ENCODE measurements at regions not wholly inside any gene's neighbourhood (a gene's known extent, or its start where the extent isn't known, plus 50 kb on each side); places are given as distances from the start of the nearest gene placed in this dataset.

GRCh38 chr2:15059870-15060512 lies 427.5 kb downstream of the LRATD1 start:
- no peak for DNase-seq (ENCODE audit: extremely low spot score)
- POLR2A ChIA-PET: no interaction called here
- TF ChIP-seq CTCF (IDR thresholded peaks at IDR 0.05; ENCODE audit: control extremely low read depth, extremely low read depth, low read depth, missing control alignments): no peak
- CTCF ChIA-PET: interaction anchor here (0.9 to 1.6 kb wide), 2 partner anchors 15 to 26 kb away, joined by 3 to 4 read pairs; no protein-coding TSS in a partner anchor

- TF ChIP-seq CTCF (IDR thresholded peaks at IDR 0.05; ENCODE audit: control extremely low read depth, extremely low read depth, low read depth, missing control alignments): no peak
- ChIA-PET POLR2A (no interaction called here), CTCF (interaction anchor here (1.1 kb wide), 1 partner anchor 13 kb away, joined by 3 read pairs; no protein-coding TSS in a partner anchor)
- no peak for DNase-seq (ENCODE audit: extremely low spot score)
Measured at GRCh38 chr2:15061268-15061667, 428.8 kb downstream of the LRATD1 start.

DNA sequence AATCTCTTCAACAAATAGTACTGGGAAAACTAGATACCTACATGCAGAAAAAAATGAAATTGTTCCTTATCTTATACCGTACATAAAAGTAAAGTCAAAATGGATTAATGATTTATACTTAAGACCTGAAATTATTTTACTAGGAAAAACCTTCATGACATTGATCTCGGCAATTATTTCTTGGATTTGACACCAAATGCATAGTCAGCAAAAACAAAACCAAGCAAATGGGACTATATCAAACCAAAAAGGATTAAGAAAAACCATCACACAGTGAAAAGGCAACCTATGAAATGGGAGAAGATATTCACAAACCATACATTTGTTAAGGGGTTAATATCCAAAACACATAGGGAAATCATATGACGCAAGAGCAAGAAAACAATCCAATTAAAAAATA lies 433.6 kb downstream of the LRATD1 start:
- no peak for DNase-seq (ENCODE audit: extremely low spot score)
- CTCF ChIA-PET: no interaction called here
- POLR2A ChIA-PET: no interaction called here
- no peak for TF ChIP-seq CTCF (IDR thresholded peaks at IDR 0.05; ENCODE audit: control extremely low read depth, extremely low read depth, low read depth, missing control alignments)

DNA sequence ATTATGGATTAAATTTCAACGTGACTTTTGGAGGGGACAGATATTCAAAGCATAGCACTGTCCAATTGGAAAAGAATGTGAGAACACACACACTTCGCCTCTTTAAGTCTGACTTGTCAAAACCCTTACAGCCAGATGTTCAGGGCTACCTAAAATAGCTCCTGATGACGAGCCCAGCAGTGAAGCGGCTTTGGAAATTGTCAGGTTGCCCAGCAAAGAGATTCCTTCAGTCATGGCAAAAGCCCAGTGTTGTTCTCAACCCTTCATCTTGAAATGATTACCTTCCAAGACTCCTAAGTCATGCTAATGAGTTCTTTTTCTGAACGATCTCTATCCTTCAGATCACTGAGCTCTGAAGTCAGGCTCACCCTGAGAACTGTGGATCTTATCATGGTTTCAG lies 436.6 kb downstream of the LRATD1 start:
- POLR2A ChIA-PET: no interaction called here

DNA sequence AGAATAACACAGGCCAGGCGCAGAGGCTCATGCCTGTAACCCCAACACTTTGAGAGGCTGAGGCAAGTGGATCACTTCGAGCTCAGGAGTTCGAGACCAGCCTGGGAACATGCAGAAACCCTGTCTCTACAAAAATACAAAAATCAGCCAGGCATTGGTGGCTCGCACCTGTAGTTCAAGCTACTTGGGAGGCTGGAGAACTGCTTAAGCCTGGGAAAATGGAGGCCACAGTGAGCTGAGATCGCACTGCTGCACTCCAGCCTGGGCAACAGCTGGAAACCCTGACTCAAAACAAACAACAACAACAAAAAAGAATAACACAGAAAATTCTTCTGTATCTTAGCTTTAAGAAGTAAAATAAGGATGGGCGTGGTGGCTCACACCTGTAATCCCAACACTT lies 440.3 kb downstream of the LRATD1 start:
- ChIA-PET CTCF (interaction anchor here (1.0 to 1.4 kb wide), 2 partner anchors 15 to 504 kb away, joined by 3 to 6 read pairs; no protein-coding TSS in a partner anchor), POLR2A (no interaction called here)
- no peak for DNase-seq (ENCODE audit: extremely low spot score)
- no peak for TF ChIP-seq CTCF (IDR thresholded peaks at IDR 0.05; ENCODE audit: control extremely low read depth, extremely low read depth, low read depth, missing control alignments)

More for the DNA sequence above, 436.6 kb downstream of the LRATD1 start:
- DNase-seq (ENCODE audit: extremely low spot score): no peak
- CTCF ChIA-PET: interaction anchor here (1.2 kb wide), 1 partner anchor 11 kb away, joined by 3 read pairs; no protein-coding TSS in a partner anchor
- no peak for TF ChIP-seq CTCF (IDR thresholded peaks at IDR 0.05; ENCODE audit: control extremely low read depth, extremely low read depth, low read depth, missing control alignments)

DNA sequence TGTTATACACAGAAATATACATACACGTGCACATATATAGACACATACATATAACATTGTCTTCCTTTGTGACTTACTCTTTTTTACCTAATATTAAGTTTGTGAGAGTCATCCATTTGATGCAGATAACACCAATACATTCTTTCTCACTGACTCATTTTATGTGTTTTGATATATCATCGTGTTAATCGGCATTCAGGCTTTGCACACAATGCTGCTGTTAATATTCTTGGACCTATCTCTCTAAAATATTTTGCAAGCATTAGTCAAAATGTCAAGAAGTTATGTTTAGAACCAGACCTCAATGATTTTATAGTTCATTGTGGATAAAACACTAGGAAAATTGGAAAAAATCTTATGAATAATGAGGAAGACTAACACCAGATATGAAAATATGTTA lies 441.1 kb downstream of the LRATD1 start:
- POLR2A ChIA-PET: no interaction called here
- CTCF ChIA-PET: no interaction called here
- no peak for DNase-seq (ENCODE audit: extremely low spot score)
- no peak for TF ChIP-seq CTCF (IDR thresholded peaks at IDR 0.05; ENCODE audit: control extremely low read depth, extremely low read depth, low read depth, missing control alignments)
